NB4 (cell line): ENCODE measurements at regions not wholly inside any gene's neighbourhood (a gene's known extent, or its start where the extent isn't known, plus 50 kb on each side); places are given as distances from the start of the nearest gene placed in this dataset.

Experiments used
- POLR2A ChIP-seq: IDR thresholded peaks from 2 replicates; pipeline ENCODE4 v1.6.1; 2011; ENCODE audit warnings: mild to moderate bottlenecking; ENCODE audit not compliant: insufficient read length; ENCODE audit errors: extremely low read depth
- TF ChIP-seq, protein P1 (sequence below): IDR thresholded peaks from one replicate; pipeline ENCODE4 v1.5.1; 2012; ENCODE audit warnings: low read depth, low read length
- TF ChIP-seq, protein P2 (sequence below): IDR thresholded peaks from 2 replicates; pipeline ENCODE4 v1.6.1; 2011; ENCODE audit warnings: low read depth, low read length

DNA sequence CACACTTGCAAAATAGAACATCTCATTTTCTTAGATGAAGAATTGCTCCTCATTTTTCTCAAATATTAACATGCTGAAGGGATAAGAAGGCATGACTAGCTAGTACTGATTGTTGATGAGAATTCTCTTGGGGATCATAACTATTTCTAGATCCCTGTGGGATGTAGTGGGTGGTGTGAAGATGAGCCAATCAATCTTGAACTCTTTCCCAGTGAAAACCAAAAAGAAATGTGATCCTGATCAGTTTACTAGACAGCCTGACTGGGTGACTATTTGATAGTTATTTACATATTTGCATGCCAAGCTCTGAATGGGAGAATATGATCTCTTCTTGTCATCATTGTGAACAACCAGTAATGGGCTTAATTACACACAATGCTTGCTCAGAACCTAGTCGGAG is 63.7 kb downstream of the ZIC1 start:
- TF ChIP-seq, protein P1, sequence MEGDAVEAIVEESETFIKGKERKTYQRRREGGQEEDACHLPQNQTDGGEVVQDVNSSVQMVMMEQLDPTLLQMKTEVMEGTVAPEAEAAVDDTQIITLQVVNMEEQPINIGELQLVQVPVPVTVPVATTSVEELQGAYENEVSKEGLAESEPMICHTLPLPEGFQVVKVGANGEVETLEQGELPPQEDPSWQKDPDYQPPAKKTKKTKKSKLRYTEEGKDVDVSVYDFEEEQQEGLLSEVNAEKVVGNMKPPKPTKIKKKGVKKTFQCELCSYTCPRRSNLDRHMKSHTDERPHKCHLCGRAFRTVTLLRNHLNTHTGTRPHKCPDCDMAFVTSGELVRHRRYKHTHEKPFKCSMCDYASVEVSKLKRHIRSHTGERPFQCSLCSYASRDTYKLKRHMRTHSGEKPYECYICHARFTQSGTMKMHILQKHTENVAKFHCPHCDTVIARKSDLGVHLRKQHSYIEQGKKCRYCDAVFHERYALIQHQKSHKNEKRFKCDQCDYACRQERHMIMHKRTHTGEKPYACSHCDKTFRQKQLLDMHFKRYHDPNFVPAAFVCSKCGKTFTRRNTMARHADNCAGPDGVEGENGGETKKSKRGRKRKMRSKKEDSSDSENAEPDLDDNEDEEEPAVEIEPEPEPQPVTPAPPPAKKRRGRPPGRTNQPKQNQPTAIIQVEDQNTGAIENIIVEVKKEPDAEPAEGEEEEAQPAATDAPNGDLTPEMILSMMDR = no peak
- TF ChIP-seq, protein P2, sequence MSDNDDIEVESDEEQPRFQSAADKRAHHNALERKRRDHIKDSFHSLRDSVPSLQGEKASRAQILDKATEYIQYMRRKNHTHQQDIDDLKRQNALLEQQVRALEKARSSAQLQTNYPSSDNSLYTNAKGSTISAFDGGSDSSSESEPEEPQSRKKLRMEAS = no peak
- TF ChIP-seq POLR2A = no peak
